GM19452 (cell line): ENCODE measurements at regions not wholly inside any gene's neighbourhood (a gene's known extent, or its start where the extent isn't known, plus 50 kb on each side); places are given as distances from the start of the nearest gene placed in this dataset.
"Not testable (repeated sequence)": the region's sequence is repeated elsewhere in the genome, so short reads cannot be mapped to it uniquely, and the experiment has no call there.

Source experiments
- ATAC-seq: cut with Tn5 transposase; IDR thresholded peaks from one replicate; pipeline ENCODE4 v1.9.1; 2021; ENCODE audit not compliant: unreplicated experiment

DNA sequence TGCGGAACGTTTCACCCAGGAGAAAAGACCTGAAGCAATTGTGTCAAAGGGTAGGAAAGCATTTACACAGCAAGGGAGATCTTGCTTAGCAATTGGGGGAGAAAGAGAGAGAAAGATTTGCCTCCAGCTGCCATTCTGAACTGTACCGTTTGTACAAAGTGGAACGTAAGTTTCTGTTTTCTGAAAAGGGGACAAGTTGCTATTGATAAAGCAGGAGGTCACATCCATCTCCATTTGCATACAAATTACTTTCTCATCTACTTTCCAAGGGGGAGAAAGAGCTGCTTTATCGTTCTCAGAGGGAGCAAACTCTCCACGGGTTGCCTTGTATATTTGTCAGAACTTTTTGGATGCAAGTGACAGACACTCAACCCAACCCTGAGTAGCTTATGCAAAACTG is 92.0 kb upstream of the CARD11 start:
- no peak for ATAC-seq

DNA sequence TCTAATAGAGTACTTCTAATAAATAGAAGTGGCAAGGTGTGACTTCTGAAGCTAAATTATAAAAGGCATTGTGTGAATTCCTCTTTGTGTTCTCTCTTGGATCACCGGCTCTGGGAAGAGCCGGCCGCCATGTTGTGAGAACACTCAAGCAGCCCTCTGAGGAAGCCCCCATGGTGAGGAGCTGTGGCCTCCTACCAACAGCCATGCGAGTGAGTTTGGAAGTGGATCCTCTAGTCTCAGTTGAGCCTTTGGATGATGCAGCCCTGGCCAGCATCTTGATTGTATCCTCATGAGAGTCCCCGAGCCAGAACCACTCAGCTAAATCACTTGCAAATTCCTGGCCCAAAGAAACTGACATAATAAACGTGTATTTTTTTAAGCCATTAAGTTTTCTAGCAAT is 94.5 kb upstream of the CARD11 start:
- ATAC-seq: no peak

DNA sequence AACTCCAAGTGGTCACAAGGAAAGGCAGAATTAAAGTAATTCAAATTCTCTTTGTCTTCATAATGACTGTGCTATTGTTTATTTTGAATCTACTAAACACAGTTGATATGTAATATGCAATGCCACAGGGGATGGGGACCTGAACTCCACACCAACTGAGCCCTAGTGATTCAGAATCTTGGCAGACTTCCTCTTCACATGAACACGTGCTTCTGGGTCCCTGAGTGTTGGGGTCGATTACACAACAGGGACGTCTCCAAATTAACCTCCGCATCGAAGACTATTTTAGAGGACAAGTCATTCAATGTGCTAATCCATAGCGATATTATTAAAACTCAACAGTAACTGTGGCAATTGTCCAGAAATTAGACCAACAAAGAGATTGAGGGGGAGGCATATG is 95.3 kb upstream of the CARD11 start:
- no peak for ATAC-seq

- no peak for ATAC-seq
Observed at GRCh38 chr7:3140834-3141233, 97.2 kb upstream of the CARD11 start.

- ATAC-seq: no peak
Observed at GRCh38 chr7:3141326-3141725, 97.7 kb upstream of the CARD11 start.

DNA sequence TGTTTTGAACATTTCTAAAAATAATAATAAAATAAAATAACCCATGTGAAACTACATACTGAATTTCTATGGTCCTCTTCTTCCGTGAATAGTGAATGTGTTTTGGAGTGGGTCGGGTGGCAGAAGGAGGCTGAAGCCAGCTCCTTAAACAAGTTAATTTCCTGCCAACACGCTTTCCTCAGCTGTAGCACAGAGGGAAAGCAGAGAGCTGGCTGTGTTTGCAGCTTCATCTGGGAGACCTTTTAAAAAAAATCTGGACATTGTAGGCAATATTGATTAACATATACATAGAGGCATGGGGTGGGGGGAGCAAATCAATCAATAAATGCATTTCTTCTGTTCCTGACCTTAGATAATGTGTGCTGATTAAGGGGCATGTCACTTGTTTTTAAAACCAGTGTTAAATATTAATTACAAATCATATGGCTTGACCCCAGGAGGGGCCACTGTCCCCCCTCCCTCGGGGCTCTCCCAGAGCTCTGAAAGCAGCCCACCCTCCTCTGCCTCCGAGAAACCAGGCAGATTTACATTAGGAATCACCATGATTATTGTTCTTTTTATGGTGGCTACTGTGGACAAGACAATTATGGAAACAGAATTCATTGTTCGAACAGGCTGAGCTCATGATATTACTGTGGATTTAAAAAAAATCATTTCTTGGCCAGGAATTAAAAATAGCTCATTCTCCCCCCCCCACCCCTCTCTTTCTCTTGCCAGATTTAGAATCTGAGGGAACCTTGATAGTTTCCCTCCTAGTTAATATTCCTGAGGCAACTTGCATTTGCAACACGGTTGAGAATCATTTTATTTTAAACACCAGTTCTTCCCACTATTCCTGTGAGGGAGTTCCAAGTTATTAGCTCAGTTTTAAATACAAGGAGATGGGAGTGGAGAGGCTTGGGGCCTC is 100.5 kb upstream of the CARD11 start:
- no peak for ATAC-seq

DNA sequence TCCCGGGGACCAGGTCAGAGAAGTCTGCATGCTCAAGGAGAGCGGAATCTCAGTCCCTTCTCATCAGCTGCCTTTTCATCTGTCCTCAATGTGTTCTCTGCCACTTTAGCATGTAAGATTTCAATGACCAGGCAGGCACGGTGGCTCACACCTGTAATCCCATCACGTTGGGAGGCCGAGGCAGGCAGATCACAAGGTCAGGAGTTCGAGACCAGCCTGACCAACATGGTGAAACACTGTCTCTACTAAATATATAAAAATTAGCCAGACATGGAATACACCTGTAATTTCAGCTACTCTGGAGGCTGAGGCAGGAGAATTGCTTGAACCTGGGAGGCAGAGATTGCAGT is 101.1 kb upstream of the CARD11 start:
- ATAC-seq: not testable (repeated sequence)

- no peak for ATAC-seq
Observed at GRCh38 chr7:3146571-3147226, 103.0 kb upstream of the CARD11 start.

GRCh38 chr7:3148471-3148870 is 104.8 kb upstream of the CARD11 start:
- ATAC-seq: not testable (repeated sequence)

GRCh38 chr7:3149231-3149995 is 105.7 kb upstream of the CARD11 start:
- ATAC-seq: no peak

DNA sequence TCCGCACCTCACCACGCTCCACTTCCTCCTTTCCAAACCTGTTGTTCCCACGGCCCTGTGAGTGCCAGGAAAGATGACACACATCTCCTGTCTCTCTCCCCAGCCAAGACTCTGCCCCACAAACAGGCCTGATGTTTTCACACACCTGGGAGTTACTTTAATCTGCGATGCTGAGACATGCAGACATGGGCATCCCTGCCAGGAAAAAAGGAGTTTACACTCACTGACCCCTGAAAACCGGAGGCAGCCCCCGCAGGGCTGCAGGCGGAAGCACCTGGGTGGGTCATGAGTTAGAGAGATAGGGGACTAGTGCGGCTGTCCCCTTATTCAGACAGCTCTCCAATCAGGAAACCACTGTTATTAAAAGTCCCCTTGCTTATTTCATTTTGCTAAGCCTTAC is 106.4 kb upstream of the CARD11 start:
- no peak for ATAC-seq

DNA sequence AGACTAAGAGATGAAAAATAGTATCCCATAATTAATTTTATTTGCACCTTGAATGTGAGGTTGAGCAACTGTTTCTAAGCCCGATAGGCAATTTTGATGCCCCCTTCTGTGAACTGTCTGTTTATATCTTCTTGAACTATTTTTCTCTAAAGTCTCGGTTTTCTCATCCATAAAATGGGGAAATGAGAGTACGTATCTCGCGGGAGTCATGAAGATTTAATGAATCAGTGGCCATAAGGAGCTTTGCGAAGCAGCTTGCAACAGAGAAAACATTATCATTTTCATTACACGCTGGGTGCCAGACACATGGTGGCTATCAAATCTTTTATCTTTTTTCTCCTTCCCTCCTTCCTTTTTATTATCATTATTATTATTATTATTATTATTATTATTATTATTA is 108.1 kb upstream of the CARD11 start:
- ATAC-seq: no peak

- ATAC-seq: no peak
Observed at GRCh38 chr7:3152714-3153113, 109.0 kb upstream of the CARD11 start.

DNA sequence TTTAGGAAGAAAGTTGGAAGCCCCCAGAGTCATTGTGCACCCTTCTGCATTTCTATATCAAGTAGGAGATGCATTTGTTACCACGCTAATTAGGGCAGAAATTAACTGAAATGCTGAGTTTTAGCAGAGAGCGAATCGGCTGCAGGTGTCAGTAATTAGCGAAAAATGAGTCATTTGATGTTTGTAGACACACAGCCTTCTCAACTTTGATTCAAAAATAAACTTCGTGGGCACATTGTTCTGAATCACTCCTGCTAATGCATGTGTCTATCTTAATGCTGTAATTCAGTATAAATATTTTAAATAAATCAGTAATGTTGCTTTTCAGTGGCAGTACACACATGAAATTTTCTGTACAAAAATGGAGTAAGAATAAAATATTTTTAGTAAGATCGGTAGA is 109.5 kb upstream of the CARD11 start:
- ATAC-seq: no peak

DNA sequence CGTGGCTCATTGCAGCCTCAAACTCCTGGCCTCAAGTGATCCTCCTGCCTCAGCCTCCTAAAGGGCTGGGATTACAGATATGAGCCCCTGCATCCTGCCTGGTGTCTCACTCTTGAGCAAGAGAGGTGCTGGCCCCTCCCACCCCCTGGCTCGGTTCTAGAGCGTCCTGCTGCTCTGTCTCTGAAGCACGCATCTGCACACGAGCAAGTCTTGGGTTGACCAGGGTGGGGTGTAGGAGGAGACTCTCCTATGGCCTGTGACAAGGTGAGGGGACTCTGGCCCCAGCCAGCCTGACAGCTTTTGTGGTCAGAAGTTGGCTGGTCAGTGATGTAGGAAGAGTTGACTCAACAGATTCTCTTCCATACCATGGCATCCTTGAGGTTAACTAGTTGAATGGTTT is 110.7 kb upstream of the CARD11 start:
- ATAC-seq: no peak

DNA sequence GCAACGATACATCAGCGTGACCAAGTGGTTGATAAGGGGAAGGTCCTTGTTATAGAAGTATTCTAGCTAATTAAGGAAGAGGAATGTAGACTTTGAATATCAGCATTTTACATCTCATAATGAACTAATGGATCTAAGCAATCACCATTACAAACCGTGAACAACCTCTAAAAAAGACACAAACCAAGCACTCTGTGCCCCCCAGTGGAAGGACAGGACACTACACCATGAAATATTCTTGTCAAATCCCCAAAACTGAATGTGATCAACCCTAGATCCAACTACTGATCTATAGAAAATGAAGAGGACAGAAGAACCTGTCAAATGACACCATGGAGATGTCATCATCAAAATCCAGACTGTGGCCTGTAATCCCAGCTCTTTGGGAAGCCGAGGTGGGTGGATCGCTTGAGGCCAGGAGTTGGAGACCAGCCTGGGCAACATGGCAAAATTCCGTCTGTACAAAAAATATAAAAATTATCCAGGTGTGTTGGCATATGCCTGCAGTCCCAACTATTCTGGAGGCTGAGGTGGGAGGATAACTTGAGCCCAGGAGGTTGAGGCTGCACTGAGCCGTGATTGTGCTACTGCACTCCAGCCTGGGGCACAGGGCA is 111.3 kb upstream of the CARD11 start:
- no peak for ATAC-seq

GRCh38 chr7:3156508-3156907 is 112.8 kb upstream of the CARD11 start:
- ATAC-seq: no peak

- ATAC-seq: no peak
Observed at GRCh38 chr7:3157566-3158287, 114.1 kb upstream of the CARD11 start.

GRCh38 chr7:3158341-3158760 is 114.7 kb upstream of the CARD11 start:
- ATAC-seq: no peak

DNA sequence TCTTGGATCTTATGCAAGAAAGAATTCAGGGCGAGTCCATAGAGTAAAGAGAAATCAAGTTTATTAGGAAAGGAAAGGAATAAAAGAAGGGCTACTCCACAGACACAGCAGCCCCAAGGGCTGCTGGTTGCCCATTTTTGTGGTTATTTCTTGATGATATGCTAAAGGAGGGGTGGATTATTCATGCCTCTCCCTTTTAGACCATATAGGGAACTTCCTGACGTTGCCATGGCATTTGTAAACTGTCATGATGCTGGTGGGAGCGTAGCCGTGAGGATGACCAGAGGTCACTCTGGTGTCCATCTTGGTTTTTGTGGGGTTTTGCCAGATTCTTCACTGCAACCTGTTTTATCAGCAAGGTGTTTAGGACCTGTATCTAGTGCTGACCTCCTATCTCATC is 115.4 kb upstream of the CARD11 start:
- ATAC-seq: no peak

DNA sequence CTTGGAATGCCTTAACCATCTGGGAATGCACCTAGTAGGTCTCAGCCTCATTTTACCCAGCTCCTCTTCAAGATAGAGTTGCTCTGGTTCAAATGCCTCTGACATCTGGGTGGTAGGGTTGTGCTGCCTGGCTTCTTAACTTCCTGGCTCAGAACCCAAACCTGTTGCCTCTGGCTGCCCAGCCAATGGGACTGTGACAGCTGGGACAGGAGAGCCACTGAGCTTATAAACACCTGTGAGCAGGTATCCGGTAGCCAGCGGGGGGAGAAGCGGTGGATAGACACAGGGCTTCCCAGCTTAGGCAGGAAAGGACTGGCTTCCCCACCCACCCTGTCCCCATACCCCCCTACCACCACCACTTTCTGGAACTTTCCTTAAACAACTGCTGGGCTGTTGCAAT is 115.8 kb upstream of the CARD11 start:
- no peak for ATAC-seq
